RWPE2 (cell line): ENCODE measurements at regions not wholly inside any gene's neighbourhood (a gene's known extent, or its start where the extent isn't known, plus 50 kb on each side); places are given as distances from the start of the nearest gene placed in this dataset.

Experiments
- ATAC-seq: fragments of 200-7000 bp; cut with Tn5 transposase; 3 replicates; pipeline ENCODE4 v1.9.1; 2021; ENCODE audit warnings: low read depth
- DNase-seq: peaks from one replicate; pipeline ENCODE4 v3.0.0-alpha.2; 2020; ENCODE audit warnings: low spot score
- H3K27ac ChIP-seq: fragments of 450-650 bp; 2 replicates; pipeline ENCODE4 v1.5.1; 2017; ENCODE audit warnings: mild to moderate bottlenecking; ENCODE audit not compliant: poor library complexity, severe bottlenecking
- H3K27me3 ChIP-seq: fragments of 250-450 bp; sonication (Bioruptor Pico); 2 replicates; pipeline ENCODE4 v1.5.1; 2021; ENCODE audit warnings: mild to moderate bottlenecking, moderate library complexity; ENCODE audit not compliant: insufficient read depth, poor library complexity, severe bottlenecking
- H3K36me3 ChIP-seq: fragments of 250-450 bp; sonication (Bioruptor Pico); 2 replicates; pipeline ENCODE4 v1.5.1; 2020; ENCODE audit warnings: low read depth, mild to moderate bottlenecking, moderate library complexity
- H3K4me1 ChIP-seq: fragments of 250-450 bp; sonication (Bioruptor Pico); 2 replicates; pipeline ENCODE4 v1.5.1; 2021; ENCODE audit warnings: mild to moderate bottlenecking, moderate library complexity; ENCODE audit not compliant: insufficient read depth, poor library complexity, severe bottlenecking
- H3K4me3 ChIP-seq: fragments of 250-450 bp; sonication (Bioruptor Pico); 2 replicates; pipeline ENCODE4 v1.5.1; 2021; ENCODE audit warnings: mild to moderate bottlenecking, moderate library complexity; ENCODE audit not compliant: severe bottlenecking
- H3K9me3 ChIP-seq: fragments of 250-450 bp; sonication (Bioruptor Pico); 2 replicates; pipeline ENCODE4 v1.5.1; 2021; ENCODE audit warnings: mild to moderate bottlenecking, moderate library complexity; ENCODE audit not compliant: severe bottlenecking
- TF ChIP-seq, protein P1 (sequence below): fragments of 450-650 bp; IDR thresholded peaks from one replicate; pipeline ENCODE4 v1.5.1; 2017; ENCODE audit warnings: mild to moderate bottlenecking, moderate library complexity; ENCODE audit not compliant: poor library complexity, severe bottlenecking

DNA sequence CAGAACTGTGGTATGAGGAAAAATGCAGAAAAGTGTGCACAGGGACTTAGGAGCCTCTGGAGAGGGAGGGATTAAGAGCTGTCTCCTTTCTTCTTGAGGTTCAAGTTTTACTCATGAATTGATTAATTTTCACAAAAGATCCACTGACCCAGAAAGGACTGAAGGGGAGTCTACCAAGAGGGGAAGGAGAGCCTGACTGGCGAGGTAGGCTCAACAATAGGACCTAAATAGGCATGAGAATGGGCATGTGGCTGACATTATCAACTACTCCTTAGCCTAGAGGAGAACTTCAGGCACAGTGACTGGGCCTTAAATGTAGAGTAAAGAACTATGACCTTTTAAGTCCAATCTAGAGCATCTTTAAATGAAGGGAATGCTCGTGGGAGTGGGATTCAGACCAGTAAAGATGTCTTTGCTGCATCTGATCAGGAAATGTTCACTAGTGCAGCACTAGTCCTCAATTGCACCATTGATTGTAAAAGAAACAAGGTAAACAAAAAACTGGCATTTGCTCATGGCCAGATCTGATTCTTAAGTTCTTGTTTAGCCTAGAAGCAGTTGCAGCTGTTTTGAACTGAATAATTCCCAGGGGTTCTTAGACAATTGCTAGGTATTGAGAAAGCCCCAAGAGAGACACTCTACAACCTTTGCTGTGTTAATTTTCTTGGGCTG lies 135.6 kb downstream of the RAB38 start:
- DNase-seq (no peak), ATAC-seq (no peak)
- H3K36me3 ChIP-seq = no peaks in the 10 kb centered on the region
- TF ChIP-seq, protein P1, sequence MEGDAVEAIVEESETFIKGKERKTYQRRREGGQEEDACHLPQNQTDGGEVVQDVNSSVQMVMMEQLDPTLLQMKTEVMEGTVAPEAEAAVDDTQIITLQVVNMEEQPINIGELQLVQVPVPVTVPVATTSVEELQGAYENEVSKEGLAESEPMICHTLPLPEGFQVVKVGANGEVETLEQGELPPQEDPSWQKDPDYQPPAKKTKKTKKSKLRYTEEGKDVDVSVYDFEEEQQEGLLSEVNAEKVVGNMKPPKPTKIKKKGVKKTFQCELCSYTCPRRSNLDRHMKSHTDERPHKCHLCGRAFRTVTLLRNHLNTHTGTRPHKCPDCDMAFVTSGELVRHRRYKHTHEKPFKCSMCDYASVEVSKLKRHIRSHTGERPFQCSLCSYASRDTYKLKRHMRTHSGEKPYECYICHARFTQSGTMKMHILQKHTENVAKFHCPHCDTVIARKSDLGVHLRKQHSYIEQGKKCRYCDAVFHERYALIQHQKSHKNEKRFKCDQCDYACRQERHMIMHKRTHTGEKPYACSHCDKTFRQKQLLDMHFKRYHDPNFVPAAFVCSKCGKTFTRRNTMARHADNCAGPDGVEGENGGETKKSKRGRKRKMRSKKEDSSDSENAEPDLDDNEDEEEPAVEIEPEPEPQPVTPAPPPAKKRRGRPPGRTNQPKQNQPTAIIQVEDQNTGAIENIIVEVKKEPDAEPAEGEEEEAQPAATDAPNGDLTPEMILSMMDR = no peak
- H3K9me3 ChIP-seq = no peaks in the 10 kb centered on the region
- H3K4me3 ChIP-seq = no peak overlapping the region
- no peak overlapping the region for H3K27ac ChIP-seq
- H3K27me3 ChIP-seq = no peaks in the 10 kb centered on the region
- peaks cover 8% of the 10 kb centered on the region for H3K4me1 ChIP-seq

DNA sequence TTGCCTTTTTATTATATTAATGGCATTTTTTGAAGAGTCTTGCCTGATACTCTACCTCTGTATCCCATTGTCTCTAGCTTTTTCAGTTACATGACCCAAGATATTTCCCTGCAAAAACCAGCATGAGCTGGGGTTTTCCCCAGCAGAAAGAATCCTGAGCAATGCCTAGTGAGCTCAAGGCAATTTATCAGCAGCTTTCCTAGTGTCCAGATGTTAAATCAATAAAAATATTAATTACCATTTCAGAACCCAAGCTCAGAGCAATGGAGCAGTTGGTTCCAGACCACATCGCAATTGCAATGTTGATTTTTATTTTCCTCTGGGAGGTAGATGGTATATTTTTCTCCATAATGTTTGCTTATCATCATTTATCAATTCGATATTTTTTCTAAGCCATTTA lies 137.2 kb downstream of the RAB38 start:
- no peaks in the 10 kb centered on the region for H3K9me3 ChIP-seq
- TF ChIP-seq, protein P1 = no peak
- ATAC-seq = no peak
- peaks cover 8% of the 10 kb centered on the region for H3K4me1 ChIP-seq
- H3K4me3 ChIP-seq = no peak overlapping the region
- no peak overlapping the region for H3K27ac ChIP-seq
- no peaks in the 10 kb centered on the region for H3K27me3 ChIP-seq
- no peaks in the 10 kb centered on the region for H3K36me3 ChIP-seq
- no peak for DNase-seq

- no peaks in the 10 kb centered on the region for H3K9me3 ChIP-seq
- H3K27ac ChIP-seq = no peak overlapping the region
- no peaks in the 10 kb centered on the region for H3K36me3 ChIP-seq
- H3K4me1 ChIP-seq = peaks cover 8% of the 10 kb centered on the region
- no peaks in the 10 kb centered on the region for H3K27me3 ChIP-seq
- H3K4me3 ChIP-seq = no peak overlapping the region
- ATAC-seq (no peak), DNase-seq (no peak)
- TF ChIP-seq, protein P1 = no peak
Observed at GRCh38 chr11:88036701-88037100, 138.5 kb downstream of the RAB38 start.

DNA sequence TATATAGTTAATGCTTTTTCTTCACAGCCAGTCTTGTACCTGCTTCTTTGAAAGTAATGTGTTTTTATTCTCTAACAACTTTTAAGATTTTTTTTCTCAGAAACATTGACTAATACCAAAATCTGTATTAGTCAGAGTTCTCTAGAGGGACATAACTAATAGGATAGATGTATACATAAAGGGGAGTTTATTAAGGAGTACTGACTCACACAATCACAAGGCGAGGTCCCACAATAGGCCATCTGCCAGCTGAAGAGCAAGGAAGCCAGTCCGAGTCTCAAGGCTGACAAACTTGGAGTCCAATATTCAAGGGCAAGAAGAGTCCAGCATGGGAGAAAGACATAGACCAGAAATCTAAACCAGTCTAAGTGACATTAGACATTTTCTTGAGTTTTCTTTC lies 140.0 kb downstream of the RAB38 start:
- DNase-seq (no peak), ATAC-seq (no peak)
- H3K4me1 ChIP-seq = peaks cover 8% of the 10 kb centered on the region
- TF ChIP-seq, protein P1 = no peak
- H3K36me3 ChIP-seq = no peaks in the 10 kb centered on the region
- no peak overlapping the region for H3K4me3 ChIP-seq
- no peaks in the 10 kb centered on the region for H3K27me3 ChIP-seq
- H3K9me3 ChIP-seq = no peaks in the 10 kb centered on the region
- H3K27ac ChIP-seq = no peak overlapping the region

- ATAC-seq (no peak), DNase-seq (no peak)
- TF ChIP-seq, protein P1 = no peak
- Histone ChIP-seq H3K36me3 (no peaks in the 10 kb centered on the region), H3K4me3 (no peak overlapping the region), H3K27ac (no peak overlapping the region), H3K4me1 (no peaks in the 10 kb centered on the region), H3K27me3 (no peaks in the 10 kb centered on the region), H3K9me3 (no peaks in the 10 kb centered on the region)
Observed at GRCh38 chr11:88017666-88018065, 157.6 kb downstream of the RAB38 start.
